ENCODE measurements at regions not wholly inside any gene's neighbourhood (a gene's known extent, or its start where the extent isn't known, plus 50 kb on each side); places are given as distances from the start of the nearest gene placed in this dataset.

DNA sequence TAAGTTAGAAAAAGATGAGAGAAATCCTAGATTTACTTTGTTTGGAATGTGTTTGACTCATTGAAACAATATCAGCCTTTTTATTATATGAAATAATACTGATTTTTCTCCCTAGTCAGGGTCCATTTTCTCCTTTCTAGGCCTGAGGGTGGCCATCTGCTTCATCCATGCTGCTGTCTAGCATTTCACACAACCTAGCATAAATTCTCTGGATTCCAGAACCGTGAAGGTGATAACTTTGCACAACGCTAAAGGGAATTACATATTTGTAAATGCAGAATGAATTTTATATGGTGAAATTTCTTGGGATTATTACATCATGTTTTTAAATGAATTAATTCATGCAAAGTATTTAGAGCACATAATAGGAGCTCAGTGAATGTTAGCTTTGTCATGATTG, 505.1 kb downstream of the INHBA start:
- Mint-ChIP-seq H3K27me3 (ENCODE audit: insufficient read depth, low read depth) (no peaks in the 10 kb centered on the region), H3K4me3 (no peak overlapping the region), H3K36me3 (no peaks in the 10 kb centered on the region), H3K27ac (no peak overlapping the region), H3K9me3 (no peaks in the 10 kb centered on the region), H3K4me1 (peaks cover 3% of the 10 kb centered on the region)
- Histone ChIP-seq H3K9ac (no peak overlapping the region), H3K4me3 (no peak overlapping the region), H3K4me1 (no peaks in the 10 kb centered on the region), H3K27ac (no peak overlapping the region), H3F3A (ENCODE audit: low read depth) (no peaks in the 10 kb centered on the region), H3K79me2 (ENCODE audit: low read depth) (no peaks in the 10 kb centered on the region), H2AFZ (replicated peaks) (no peak overlapping the region), H3K36me3 (no peaks in the 10 kb centered on the region), H3K4me2 (no peak overlapping the region), H3K9me3 (ENCODE audit: low read depth) (no peaks in the 10 kb centered on the region), H3K27me3 (no peaks in the 10 kb centered on the region), H4K20me1 (ENCODE audit: low read depth) (no peaks in the 10 kb centered on the region)
- TF ChIP-seq EZH2 (IDR thresholded peaks at IDR 0.05): no peak
- TF ChIP-seq EZH2phosphoT487 (IDR thresholded peaks at IDR 0.05): no peak
- TF ChIP-seq, protein P1, sequence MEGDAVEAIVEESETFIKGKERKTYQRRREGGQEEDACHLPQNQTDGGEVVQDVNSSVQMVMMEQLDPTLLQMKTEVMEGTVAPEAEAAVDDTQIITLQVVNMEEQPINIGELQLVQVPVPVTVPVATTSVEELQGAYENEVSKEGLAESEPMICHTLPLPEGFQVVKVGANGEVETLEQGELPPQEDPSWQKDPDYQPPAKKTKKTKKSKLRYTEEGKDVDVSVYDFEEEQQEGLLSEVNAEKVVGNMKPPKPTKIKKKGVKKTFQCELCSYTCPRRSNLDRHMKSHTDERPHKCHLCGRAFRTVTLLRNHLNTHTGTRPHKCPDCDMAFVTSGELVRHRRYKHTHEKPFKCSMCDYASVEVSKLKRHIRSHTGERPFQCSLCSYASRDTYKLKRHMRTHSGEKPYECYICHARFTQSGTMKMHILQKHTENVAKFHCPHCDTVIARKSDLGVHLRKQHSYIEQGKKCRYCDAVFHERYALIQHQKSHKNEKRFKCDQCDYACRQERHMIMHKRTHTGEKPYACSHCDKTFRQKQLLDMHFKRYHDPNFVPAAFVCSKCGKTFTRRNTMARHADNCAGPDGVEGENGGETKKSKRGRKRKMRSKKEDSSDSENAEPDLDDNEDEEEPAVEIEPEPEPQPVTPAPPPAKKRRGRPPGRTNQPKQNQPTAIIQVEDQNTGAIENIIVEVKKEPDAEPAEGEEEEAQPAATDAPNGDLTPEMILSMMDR (IDR thresholded peaks at IDR 0.05): no peak
- no peak for DNase-seq (ENCODE audit: low spot score)

DNA sequence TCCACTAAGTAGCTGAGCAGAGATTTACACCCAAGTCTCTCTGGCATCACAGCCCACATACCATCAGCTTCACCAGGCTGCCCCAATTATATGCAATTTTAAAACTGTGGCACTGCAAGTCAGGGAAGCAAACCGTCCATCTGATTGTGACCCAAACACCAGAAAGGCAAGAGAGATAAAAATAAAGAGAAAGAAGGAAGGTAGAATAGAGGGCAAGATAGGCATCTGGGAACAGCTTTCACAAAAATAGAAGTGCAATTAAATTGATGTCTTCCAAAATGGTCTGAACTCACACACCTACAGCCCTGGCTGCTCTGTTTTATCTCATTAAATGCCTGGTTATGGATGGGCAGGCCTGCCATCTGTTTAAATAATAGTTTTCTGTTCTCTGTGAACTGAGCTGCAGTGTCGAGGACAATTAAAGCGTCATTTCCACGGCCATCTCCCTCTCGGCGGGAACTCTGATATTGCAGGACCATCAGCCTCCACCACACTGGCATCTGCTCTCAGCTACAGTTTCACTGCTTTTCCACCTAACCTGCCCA, 509.1 kb downstream of the INHBA start:
- no peak overlapping the region for H2AFZ ChIP-seq (replicated peaks)
- Mint-ChIP-seq H3K4me3 (no peak overlapping the region), H3K27me3 (ENCODE audit: insufficient read depth, low read depth) (no peaks in the 10 kb centered on the region), H3K36me3 (no peaks in the 10 kb centered on the region), H3K27ac (no peak overlapping the region), H3K4me1 (peaks cover 3% of the 10 kb centered on the region), H3K9me3 (no peaks in the 10 kb centered on the region)
- no peaks in the 10 kb centered on the region for H3K27me3 ChIP-seq
- no peak overlapping the region for H3K27ac ChIP-seq
- no peaks in the 10 kb centered on the region for H3F3A ChIP-seq (ENCODE audit: low read depth)
- TF ChIP-seq, protein P1 (IDR thresholded peaks at IDR 0.05): no peak
- H3K9ac ChIP-seq: no peak overlapping the region
- no peaks in the 10 kb centered on the region for H3K79me2 ChIP-seq (ENCODE audit: low read depth)
- H3K9me3 ChIP-seq (ENCODE audit: low read depth): no peaks in the 10 kb centered on the region
- no peak overlapping the region for H3K4me3 ChIP-seq
- no peaks in the 10 kb centered on the region for H3K36me3 ChIP-seq
- H3K4me2 ChIP-seq: no peak overlapping the region
- no peaks in the 10 kb centered on the region for H3K4me1 ChIP-seq
- no peaks in the 10 kb centered on the region for H4K20me1 ChIP-seq (ENCODE audit: low read depth)
- DNase-seq (ENCODE audit: low spot score): no peak

DNA sequence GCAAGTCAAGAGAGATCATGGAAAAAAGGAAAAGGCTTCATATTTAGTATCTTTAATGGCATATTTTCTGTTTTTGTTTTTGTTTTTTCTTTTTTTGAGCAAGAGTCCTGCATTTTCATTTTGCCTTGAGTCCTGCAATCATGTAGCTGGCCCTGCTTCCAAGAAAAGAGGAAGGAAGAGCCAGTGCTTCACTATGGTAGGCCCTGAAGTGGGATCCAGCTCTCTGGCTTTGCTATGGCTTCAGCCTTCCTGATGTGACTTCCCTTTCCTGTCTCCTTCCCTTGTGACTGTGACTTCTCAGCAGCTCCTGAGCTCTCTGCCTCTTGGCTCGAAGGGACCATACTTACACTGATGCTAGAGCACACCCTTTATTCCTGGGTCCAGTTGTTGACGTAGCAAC, 512.3 kb downstream of the INHBA start:
- H3K27me3 ChIP-seq: no peaks in the 10 kb centered on the region
- no peak for DNase-seq (ENCODE audit: low spot score)
- no peaks in the 10 kb centered on the region for H3K4me1 Mint-ChIP-seq
- no peak overlapping the region for H2AFZ ChIP-seq (replicated peaks)
- H4K20me1 ChIP-seq (ENCODE audit: low read depth): no peaks in the 10 kb centered on the region
- no peaks in the 10 kb centered on the region for H3K9me3 Mint-ChIP-seq
- no peaks in the 10 kb centered on the region for H3K36me3 ChIP-seq
- no peaks in the 10 kb centered on the region for H3K4me1 ChIP-seq
- H3K79me2 ChIP-seq (ENCODE audit: low read depth): no peaks in the 10 kb centered on the region
- H3K27me3 Mint-ChIP-seq (ENCODE audit: insufficient read depth, low read depth): no peaks in the 10 kb centered on the region
- TF ChIP-seq, protein P1 (IDR thresholded peaks at IDR 0.05): no peak
- no peak for TF ChIP-seq EZH2 (IDR thresholded peaks at IDR 0.05)
- no peak for TF ChIP-seq EZH2phosphoT487 (IDR thresholded peaks at IDR 0.05)
- no peak overlapping the region for H3K27ac ChIP-seq
- H3K27ac Mint-ChIP-seq: no peak overlapping the region
- H3K9ac ChIP-seq: no peak overlapping the region
- no peaks in the 10 kb centered on the region for H3K9me3 ChIP-seq (ENCODE audit: low read depth)
- H3K36me3 Mint-ChIP-seq: no peaks in the 10 kb centered on the region
- no peak overlapping the region for H3K4me3 Mint-ChIP-seq
- H3F3A ChIP-seq (ENCODE audit: low read depth): no peaks in the 10 kb centered on the region
- no peak overlapping the region for H3K4me2 ChIP-seq
- no peak overlapping the region for H3K4me3 ChIP-seq

Measured in neural progenitor cell (in vitro differentiated cells).